ENCODE measurements at regions not wholly inside any gene's neighbourhood (a gene's known extent, or its start where the extent isn't known, plus 50 kb on each side); places are given as distances from the start of the nearest gene placed in this dataset.

DNA sequence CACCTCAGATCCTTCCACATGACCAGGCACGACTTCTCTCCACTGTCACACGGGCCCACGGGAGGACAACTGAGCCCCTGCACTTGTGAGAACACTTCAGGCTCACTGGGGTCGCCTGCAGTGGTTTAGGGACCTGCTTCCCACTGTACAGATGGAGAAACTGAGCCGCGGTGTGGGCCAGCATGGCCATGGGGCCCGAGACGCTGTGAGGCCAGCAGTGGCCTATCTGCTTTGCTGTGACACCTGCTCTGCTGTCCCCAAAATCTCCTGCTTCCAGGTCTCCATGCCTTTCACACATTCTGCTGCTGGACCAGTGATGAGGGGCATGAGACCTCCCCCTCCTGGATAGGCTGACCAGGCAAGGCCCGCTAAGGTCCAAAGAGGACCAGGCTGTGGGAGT is 75.8 kb upstream of the PAX2 start:
- Histone ChIP-seq H3K9me3 (ENCODE audit: insufficient read depth, low read depth, low read length) (no peaks in the 10 kb centered on the region), H3K9ac (ENCODE audit: low read depth, low read length) (no peak overlapping the region), H3K27me3 (ENCODE audit: insufficient read depth, low read length) (peaks cover 84% of the 10 kb centered on the region), H3K4me1 (ENCODE audit: insufficient read depth, low read length) (peaks cover 14% of the 10 kb centered on the region), H3K27ac (ENCODE audit: low read length) (no peak overlapping the region), H3K4me3 (ENCODE audit: low read length) (no peak overlapping the region), H3K36me3 (ENCODE audit: insufficient read depth, low read depth, low read length) (no peaks in the 10 kb centered on the region)

DNA sequence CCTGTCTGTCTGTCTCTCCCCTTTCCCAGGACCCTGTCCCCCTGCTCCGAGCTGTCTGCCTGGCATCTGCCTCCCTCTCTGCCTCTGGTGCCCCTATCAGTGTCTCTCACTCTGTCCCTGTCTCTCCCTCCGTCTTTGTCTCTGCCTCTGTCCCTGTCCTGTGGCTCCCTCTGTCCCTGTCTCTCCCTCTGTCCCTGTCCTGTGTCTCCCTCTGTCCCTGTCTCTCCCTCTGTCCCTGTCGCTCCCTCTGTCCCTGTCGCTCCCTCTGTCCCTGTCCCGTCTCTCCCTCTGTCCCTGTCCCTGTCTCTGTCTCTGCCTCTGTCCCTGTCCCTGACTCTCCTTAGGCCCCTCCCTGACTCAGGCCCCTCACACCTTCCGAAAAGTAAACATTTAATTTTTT is 75.0 kb upstream of the PAX2 start:
- H3K27ac ChIP-seq (ENCODE audit: low read length): no peak overlapping the region
- H3K4me1 ChIP-seq (ENCODE audit: insufficient read depth, low read length): peaks cover 14% of the 10 kb centered on the region
- peaks cover 85% of the 10 kb centered on the region for H3K27me3 ChIP-seq (ENCODE audit: insufficient read depth, low read length)
- no peak overlapping the region for H3K9ac ChIP-seq (ENCODE audit: low read depth, low read length)
- H3K4me3 ChIP-seq (ENCODE audit: low read length): peak overlapping the region; percentile 58; the same call in 1 of the 2 replicates
- H3K9me3 ChIP-seq (ENCODE audit: insufficient read depth, low read depth, low read length): no peaks in the 10 kb centered on the region
- no peaks in the 10 kb centered on the region for H3K36me3 ChIP-seq (ENCODE audit: insufficient read depth, low read depth, low read length)

DNA sequence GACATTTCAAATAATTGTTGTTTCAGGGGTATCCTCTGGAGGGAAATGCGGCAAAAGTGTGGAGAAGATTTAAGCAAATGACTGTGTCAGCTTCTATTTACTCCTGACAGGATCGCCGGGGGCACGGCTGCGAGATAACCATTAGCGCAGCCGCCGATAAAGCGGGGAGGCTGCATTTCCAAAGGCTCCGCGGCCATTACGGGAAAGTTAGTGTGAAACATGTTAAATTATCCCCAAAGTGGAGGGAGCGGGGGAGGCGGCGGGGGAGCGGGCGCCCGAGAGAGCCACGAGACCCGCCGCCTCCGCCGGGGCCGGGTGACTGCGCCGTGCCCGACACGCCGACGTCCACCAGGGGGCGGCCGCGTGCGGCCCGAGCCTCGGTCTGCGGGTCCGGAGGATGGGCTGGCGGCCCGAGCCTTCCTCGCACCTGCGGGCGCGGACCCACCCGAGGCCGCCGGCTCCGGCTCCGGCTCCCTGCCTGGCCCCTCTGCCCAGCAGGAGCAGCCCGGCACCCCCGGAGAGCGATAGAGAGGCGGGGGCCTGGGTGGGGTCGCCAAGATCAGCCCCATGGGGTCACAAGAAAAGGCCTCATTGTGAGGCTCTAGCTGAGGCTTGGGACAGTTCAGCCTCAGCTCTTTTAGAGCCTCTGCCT is 74.4 kb upstream of the PAX2 start:
- peak overlapping the region; percentile 58; the same call in 1 of the 2 replicates for H3K4me3 ChIP-seq (ENCODE audit: low read length)
- H3K9ac ChIP-seq (ENCODE audit: low read depth, low read length): no peak overlapping the region

DNA sequence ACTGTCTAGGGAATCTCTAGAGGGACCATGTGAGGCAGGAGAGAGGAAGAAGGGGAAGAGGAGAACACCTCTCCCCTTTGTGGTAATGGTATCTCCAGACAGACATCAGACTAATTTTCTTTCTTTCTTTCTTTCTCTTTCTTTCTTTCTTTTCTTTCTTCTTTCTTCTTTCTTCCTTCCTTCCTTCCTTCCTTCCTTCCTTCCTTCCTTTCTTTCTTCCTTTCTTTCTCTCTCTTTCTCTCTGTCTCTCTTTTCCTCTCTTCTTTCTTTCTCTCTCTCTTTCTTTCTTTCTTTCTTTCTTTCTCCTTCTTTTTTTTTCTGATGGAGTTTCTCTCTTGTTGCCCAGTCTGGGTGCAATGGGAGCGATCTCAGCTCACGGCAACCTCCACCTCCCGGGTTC is 73.2 kb upstream of the PAX2 start:
- peaks cover 93% of the 10 kb centered on the region for H3K27me3 ChIP-seq (ENCODE audit: insufficient read depth, low read length)
- H3K4me1 ChIP-seq (ENCODE audit: insufficient read depth, low read length): peaks cover 14% of the 10 kb centered on the region
- no peaks in the 10 kb centered on the region for H3K36me3 ChIP-seq (ENCODE audit: insufficient read depth, low read depth, low read length)
- H3K4me3 ChIP-seq (ENCODE audit: low read length): no peak overlapping the region
- H3K27ac ChIP-seq (ENCODE audit: low read length): no peak overlapping the region
- no peaks in the 10 kb centered on the region for H3K9me3 ChIP-seq (ENCODE audit: insufficient read depth, low read depth, low read length)
- no peak overlapping the region for H3K9ac ChIP-seq (ENCODE audit: low read depth, low read length)

More for the DNA sequence above, 74.4 kb upstream of the PAX2 start:
- no peaks in the 10 kb centered on the region for H3K36me3 ChIP-seq (ENCODE audit: insufficient read depth, low read depth, low read length)
- H3K27me3 ChIP-seq (ENCODE audit: insufficient read depth, low read length): peaks cover 90% of the 10 kb centered on the region
- no peak overlapping the region for H3K27ac ChIP-seq (ENCODE audit: low read length)
- peaks cover 14% of the 10 kb centered on the region for H3K4me1 ChIP-seq (ENCODE audit: insufficient read depth, low read length)
- H3K9me3 ChIP-seq (ENCODE audit: insufficient read depth, low read depth, low read length): no peaks in the 10 kb centered on the region

DNA sequence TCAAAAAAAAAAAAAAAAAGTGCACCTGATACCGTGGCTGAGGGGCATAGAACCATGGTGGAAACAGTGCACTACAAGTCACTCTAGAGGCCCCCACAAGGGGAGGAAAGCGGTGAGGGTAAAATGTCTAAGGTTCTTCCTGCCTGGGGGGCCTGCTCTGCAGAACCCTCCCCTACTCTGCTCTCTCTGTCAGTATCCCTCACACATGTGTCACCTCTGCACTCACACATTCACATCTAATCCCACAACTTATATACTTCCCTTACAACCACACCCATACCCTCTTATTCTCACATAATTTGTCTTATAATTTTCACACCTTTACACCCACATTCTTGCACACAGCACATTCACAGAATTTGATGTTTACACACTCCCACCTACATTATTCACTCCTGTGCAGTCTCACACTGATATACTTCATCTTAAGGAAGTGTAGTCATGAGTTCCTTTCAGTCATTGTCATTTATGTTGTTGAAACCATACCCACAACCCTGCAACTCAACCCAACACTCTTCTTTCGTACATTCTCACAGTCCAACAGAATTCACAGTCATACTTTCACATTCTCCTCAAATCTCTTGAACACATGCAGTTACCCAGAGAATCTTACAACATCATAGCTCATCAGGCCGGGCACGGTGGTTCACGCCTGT is 68.0 kb upstream of the PAX2 start:
- no peak overlapping the region for H3K4me3 ChIP-seq (ENCODE audit: low read length)
- H3K27me3 ChIP-seq (ENCODE audit: insufficient read depth, low read length): peaks cover 93% of the 10 kb centered on the region
- H3K36me3 ChIP-seq (ENCODE audit: insufficient read depth, low read depth, low read length): no peaks in the 10 kb centered on the region
- H3K27ac ChIP-seq (ENCODE audit: low read length): no peak overlapping the region
- no peaks in the 10 kb centered on the region for H3K9me3 ChIP-seq (ENCODE audit: insufficient read depth, low read depth, low read length)
- no peaks in the 10 kb centered on the region for H3K4me1 ChIP-seq (ENCODE audit: insufficient read depth, low read length)
- H3K9ac ChIP-seq (ENCODE audit: low read depth, low read length): no peak overlapping the region

- H3K27ac ChIP-seq (ENCODE audit: low read length): no peak overlapping the region
- no peak overlapping the region for H3K9ac ChIP-seq (ENCODE audit: low read depth, low read length)
- H3K4me1 ChIP-seq (ENCODE audit: insufficient read depth, low read length): peaks cover 4% of the 10 kb centered on the region; the same call in 1 of the 2 replicates
- no peaks in the 10 kb centered on the region for H3K9me3 ChIP-seq (ENCODE audit: insufficient read depth, low read depth, low read length)
- H3K27me3 ChIP-seq (ENCODE audit: insufficient read depth, low read length): peaks cover 93% of the 10 kb centered on the region
- no peaks in the 10 kb centered on the region for H3K36me3 ChIP-seq (ENCODE audit: insufficient read depth, low read depth, low read length)
- no peak overlapping the region for H3K4me3 ChIP-seq (ENCODE audit: low read length)
Measured at GRCh38 chr10:100679327-100679726, 66.1 kb upstream of the PAX2 start.

GRCh38 chr10:100683004-100683403 is 62.4 kb upstream of the PAX2 start:
- Histone ChIP-seq H3K36me3 (ENCODE audit: insufficient read depth, low read depth, low read length) (no peaks in the 10 kb centered on the region), H3K9ac (ENCODE audit: low read depth, low read length) (no peak overlapping the region), H3K4me1 (ENCODE audit: insufficient read depth, low read length) (peaks cover 16% of the 10 kb centered on the region; the same call in 1 of the 2 replicates), H3K9me3 (ENCODE audit: insufficient read depth, low read depth, low read length) (no peaks in the 10 kb centered on the region), H3K4me3 (ENCODE audit: low read length) (peak overlapping the region; percentile 50; the same call in 1 of the 2 replicates), H3K27me3 (ENCODE audit: insufficient read depth, low read length) (peaks cover 100% of the 10 kb centered on the region), H3K27ac (ENCODE audit: low read length) (no peak overlapping the region)

DNA sequence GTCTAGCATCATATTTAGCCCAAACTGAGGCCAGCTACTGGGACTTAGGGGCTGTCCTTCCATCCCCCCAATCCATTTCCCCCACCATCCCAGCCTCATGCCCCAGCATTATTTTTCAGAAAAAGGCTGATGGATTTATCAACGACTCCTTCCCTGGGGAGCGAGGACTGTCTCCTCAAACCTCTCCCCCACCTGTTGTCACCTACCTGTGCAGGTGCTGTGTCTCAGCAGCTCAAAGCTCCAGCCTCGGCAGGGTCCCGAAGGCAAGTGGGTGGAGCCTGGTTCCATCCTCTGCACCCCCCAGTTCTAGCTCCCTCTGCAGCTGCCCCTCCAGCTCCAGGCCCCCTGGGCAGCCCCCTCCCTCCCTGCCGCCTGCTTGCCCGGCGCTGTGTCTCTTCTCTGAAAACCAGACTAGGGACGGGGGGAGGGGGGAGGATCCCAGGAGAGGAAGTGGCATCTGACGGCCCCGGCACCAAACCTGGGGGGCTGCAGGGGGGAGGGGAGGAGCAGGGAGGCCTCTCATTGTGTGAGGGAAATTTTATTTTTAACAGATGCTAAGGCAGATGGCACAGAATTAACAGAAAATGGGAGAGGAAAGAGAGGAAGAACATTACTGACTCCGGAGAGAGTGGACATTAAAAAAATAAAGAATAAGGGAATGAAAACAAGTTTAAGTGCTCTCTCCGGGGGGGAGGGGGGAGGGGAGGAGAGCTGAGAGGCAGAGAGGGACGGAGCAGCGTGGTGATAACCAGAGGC is 61.7 kb upstream of the PAX2 start:
- no peaks in the 10 kb centered on the region for H3K9me3 ChIP-seq (ENCODE audit: insufficient read depth, low read depth, low read length)
- H3K27me3 ChIP-seq (ENCODE audit: insufficient read depth, low read length): peaks cover 100% of the 10 kb centered on the region
- peaks cover 16% of the 10 kb centered on the region; the same call in 1 of the 2 replicates for H3K4me1 ChIP-seq (ENCODE audit: insufficient read depth, low read length)
- no peak overlapping the region for H3K9ac ChIP-seq (ENCODE audit: low read depth, low read length)
- H3K36me3 ChIP-seq (ENCODE audit: insufficient read depth, low read depth, low read length): no peaks in the 10 kb centered on the region
- H3K4me3 ChIP-seq (ENCODE audit: low read length): peak overlapping the region; percentile 50; the same call in 1 of the 2 replicates
- H3K27ac ChIP-seq (ENCODE audit: low read length): no peak overlapping the region

DNA sequence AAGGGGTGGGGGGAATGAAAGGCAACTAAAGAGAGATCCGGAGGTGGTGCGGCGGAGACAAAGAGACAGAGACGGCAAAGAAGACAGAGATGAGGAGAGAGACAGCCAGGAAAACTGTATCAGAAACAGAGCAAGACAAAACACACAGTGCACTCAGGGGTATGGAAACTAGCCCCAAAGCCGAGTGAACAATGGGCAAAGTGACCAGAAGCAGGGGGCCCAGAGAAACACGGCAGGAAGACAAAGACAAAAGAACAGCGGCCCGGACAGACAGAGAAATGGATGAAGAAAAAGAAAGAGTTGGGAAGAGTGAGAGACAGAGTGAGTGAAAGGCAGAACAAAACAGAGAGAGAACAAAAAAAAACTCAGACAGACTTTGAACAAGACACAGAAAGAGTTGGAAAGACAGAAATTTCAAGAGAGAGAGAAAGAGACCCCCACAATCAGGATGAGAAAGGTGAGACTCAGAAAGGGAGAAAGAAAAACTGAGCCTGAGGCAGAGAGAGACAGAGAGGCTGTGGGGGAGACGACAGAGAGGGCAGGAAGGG is 60.6 kb upstream of the PAX2 start:
- peaks cover 16% of the 10 kb centered on the region; the same call in 1 of the 2 replicates for H3K4me1 ChIP-seq (ENCODE audit: insufficient read depth, low read length)
- no peaks in the 10 kb centered on the region for H3K9me3 ChIP-seq (ENCODE audit: insufficient read depth, low read depth, low read length)
- peak overlapping the region; percentile 47; the same call in 1 of the 2 replicates for H3K9ac ChIP-seq (ENCODE audit: low read depth, low read length)
- peak overlapping the region; percentile 52; the same call in 1 of the 2 replicates for H3K4me3 ChIP-seq (ENCODE audit: low read length)
- no peaks in the 10 kb centered on the region for H3K36me3 ChIP-seq (ENCODE audit: insufficient read depth, low read depth, low read length)
- H3K27ac ChIP-seq (ENCODE audit: low read length): no peak overlapping the region
- H3K27me3 ChIP-seq (ENCODE audit: insufficient read depth, low read length): peaks cover 99% of the 10 kb centered on the region

DNA sequence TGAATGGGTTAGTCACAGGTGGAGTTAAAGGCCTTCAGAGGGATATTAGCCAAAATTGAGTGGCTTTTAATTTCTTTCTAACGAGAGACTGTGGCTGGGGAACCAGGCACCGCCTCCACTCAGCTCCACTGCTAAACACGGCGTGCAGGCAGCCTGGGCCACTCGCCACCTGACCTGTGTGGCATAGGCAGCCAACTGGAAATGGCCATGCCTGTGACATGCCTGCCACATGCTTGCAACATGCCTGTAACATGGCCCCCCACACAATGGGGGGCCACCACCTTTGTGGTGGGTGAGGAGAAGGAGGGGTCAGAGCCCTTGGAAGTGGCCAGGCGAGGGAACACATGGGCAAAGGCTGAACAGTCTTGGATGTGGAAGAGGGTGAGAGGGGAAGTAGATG is 60.1 kb upstream of the PAX2 start:
- Histone ChIP-seq H3K9ac (ENCODE audit: low read depth, low read length) (peak overlapping the region; percentile 47; the same call in 1 of the 2 replicates), H3K9me3 (ENCODE audit: insufficient read depth, low read depth, low read length) (no peaks in the 10 kb centered on the region), H3K27ac (ENCODE audit: low read length) (no peak overlapping the region), H3K27me3 (ENCODE audit: insufficient read depth, low read length) (peaks cover 94% of the 10 kb centered on the region), H3K4me3 (ENCODE audit: low read length) (peak overlapping the region; percentile 52; the same call in 1 of the 2 replicates), H3K4me1 (ENCODE audit: insufficient read depth, low read length) (peaks cover 16% of the 10 kb centered on the region; the same call in 1 of the 2 replicates), H3K36me3 (ENCODE audit: insufficient read depth, low read depth, low read length) (no peaks in the 10 kb centered on the region)

DNA sequence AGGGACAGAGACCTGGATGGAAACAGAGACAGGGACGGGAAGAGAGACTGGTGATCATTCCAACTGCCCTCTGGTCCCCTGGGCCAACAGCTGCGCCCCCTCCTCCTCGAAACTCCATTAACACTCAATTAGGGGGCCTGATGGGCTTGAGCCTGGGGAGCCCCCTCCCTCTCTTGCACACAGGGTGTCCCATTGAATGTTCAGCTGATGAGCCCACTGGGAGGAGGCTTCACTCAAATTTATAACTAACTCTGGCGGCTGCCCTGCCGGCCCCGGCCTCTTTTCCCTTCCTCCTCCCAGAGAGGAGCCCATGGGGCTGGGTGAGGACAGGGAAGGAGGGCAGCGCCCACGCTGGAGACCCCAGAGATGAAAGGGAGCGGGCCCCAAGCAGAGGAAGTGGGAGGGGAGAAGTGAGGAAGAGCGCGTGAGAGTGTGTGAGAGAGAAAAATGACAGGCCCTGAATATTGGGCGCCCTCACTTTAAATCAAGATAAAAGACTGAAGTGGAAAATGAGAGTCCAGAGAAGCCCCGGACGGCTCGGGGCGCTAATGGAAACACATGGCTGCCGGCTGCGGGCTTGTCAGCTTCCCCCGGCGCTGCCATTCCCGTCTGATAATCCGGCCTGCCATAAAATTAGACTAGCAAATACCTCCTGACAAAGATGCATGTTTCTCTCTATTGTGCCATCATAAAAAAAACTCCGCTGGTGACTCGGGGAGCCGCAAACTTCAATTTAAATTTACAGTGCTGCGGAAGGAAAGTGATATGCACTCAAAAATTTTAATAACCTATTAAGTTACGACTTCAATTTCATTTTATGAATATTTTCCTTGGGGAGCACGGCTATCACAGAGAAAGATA is 58.0 kb upstream of the PAX2 start:
- no peaks in the 10 kb centered on the region for H3K36me3 ChIP-seq (ENCODE audit: insufficient read depth, low read depth, low read length)
- no peak overlapping the region for H3K9ac ChIP-seq (ENCODE audit: low read depth, low read length)
- no peaks in the 10 kb centered on the region for H3K9me3 ChIP-seq (ENCODE audit: insufficient read depth, low read depth, low read length)
- H3K27me3 ChIP-seq (ENCODE audit: insufficient read depth, low read length): peaks cover 91% of the 10 kb centered on the region
- H3K27ac ChIP-seq (ENCODE audit: low read length): no peak overlapping the region
- no peak overlapping the region for H3K4me3 ChIP-seq (ENCODE audit: low read length)
- peaks cover 16% of the 10 kb centered on the region; the same call in 1 of the 2 replicates for H3K4me1 ChIP-seq (ENCODE audit: insufficient read depth, low read length)
